K562 (cell line): ENCODE measurements at regions not wholly inside any gene's neighbourhood (a gene's known extent, or its start where the extent isn't known, plus 50 kb on each side); places are given as distances from the start of the nearest gene placed in this dataset.

Experiments
- ATAC-seq: fragments of 200-7000 bp; cut with Tn5 transposase; 3 replicates; pipeline ENCODE4 v1.9.1; 2020; ENCODE audit warnings: moderate library complexity
- BruUV-seq: library from RNA; stranded (reverse); fragments of 400-500 nt; replicated peaks from 2 replicates; lab custom pipeline; 2021; lab: Mats Ljungman, UMichigan
- CTCF ChIA-PET: fragments of 300-600 bp; formaldehyde crosslinking; extraction: SDS; loops from one replicate; lab custom pipeline; 2021; ENCODE audit warnings: low intra/inter-chr PET ratio; lab: Yijun Ruan, JAX
- POLR2A ChIA-PET: fragments of 300-600, 350-650 bp; sonication (Branson Sonifier 250); formaldehyde crosslinking; extraction: SDS; loops from one replicate; lab custom pipeline; 2021; ENCODE audit warnings: antibody characterized with exemption, inconsistent platforms; lab: Yijun Ruan, JAX
- DNase-seq, 4 experiments: peaks; one replicate each; pipeline versions ENCODE4 v3.0.0 to v3.0.0-alpha.2; 2011 to 2018; ENCODE audit warnings: low spot score in 3 of 4, mixed read lengths in 3 of 4; ENCODE audit errors: extremely low read depth in 1 of 4
- FAIRE-seq: peaks from 2 replicates; lab custom pipeline; 2011; peaks lifted over from hg19 to GRCh38; lab: Jason Lieb, UNC
- H2AFZ ChIP-seq: 2 replicates; pipeline ENCODE4 v1.6.0; 2011; ENCODE audit warnings: low read depth, low read length, control low read depth, inconsistent platforms
- H3K27ac ChIP-seq: fragments of 200-600 bp; 3 replicates; pipeline ENCODE4 v1.8.0; 2011; ENCODE audit warnings: low read depth, mild to moderate bottlenecking, control low read depth, inconsistent platforms, low read length, moderate library complexity, mixed read lengths; ENCODE audit errors: extremely low read depth
- H3K27me3 ChIP-seq, 2 experiments: fragments of 300-600 bp in 1 of 2; 2 replicates in 1 of 2; 3 replicates in 1 of 2; pipeline versions ENCODE4 v1.6.0 to v1.8.0; 2011; ENCODE audit warnings: inconsistent platforms in 2 of 2, low read length in 2 of 2, mild to moderate bottlenecking in 1 of 2, mixed read lengths in 1 of 2, moderate library complexity in 1 of 2; ENCODE audit not compliant: control insufficient read depth in 2 of 2, insufficient read depth in 2 of 2
- H3K36me3 ChIP-seq: fragments of 300-600 bp; 3 replicates; pipeline ENCODE4 v1.8.0; 2011; ENCODE audit warnings: mild to moderate bottlenecking, low read length, inconsistent platforms; ENCODE audit not compliant: control insufficient read depth, insufficient read depth
- H3K4me1 ChIP-seq, 2 experiments: fragments of 200-600 bp in 1 of 2; replicated peaks in 1 of 2; 2 replicates in 1 of 2; 3 replicates in 1 of 2; pipeline versions ENCODE4 v1.5.1 to v1.8.0; 2011; ENCODE audit warnings: inconsistent platforms in 2 of 2, low read length in 2 of 2, mild to moderate bottlenecking in 1 of 2, mixed read lengths in 1 of 2, moderate library complexity in 1 of 2; ENCODE audit not compliant: control insufficient read depth in 2 of 2, insufficient read depth in 2 of 2
- H3K4me2 ChIP-seq: 2 replicates; pipeline ENCODE4 v1.6.1; 2011; ENCODE audit warnings: low read length, control low read depth, inconsistent platforms, mixed read lengths; ENCODE audit not compliant: insufficient read depth
- H3K4me3 ChIP-seq: fragments of 200-600 bp; sonication (generic), shearing (Covaris generic); 2 replicates; pipeline ENCODE4 v1.5.1; 2016; ENCODE audit warnings: control low read depth, inconsistent platforms
- H3K79me2 ChIP-seq: fragments of 200-600 bp; 3 replicates; pipeline ENCODE4 v1.8.0; 2011; ENCODE audit warnings: low read length, inconsistent platforms; ENCODE audit not compliant: control insufficient read depth, insufficient read depth
- H3K9ac ChIP-seq, 2 experiments: 2 replicates each; pipeline versions ENCODE4 v1.6.0 to v1.6.1; 2011; ENCODE audit warnings: low read depth in 2 of 2, low read length in 2 of 2, control low read depth in 1 of 2, inconsistent platforms in 1 of 2, mild to moderate bottlenecking in 1 of 2, mixed read lengths in 1 of 2; ENCODE audit not compliant: insufficient read depth in 1 of 2
- H3K9me1 ChIP-seq: one replicate; pipeline ENCODE4 v1.6.0; 2011; ENCODE audit warnings: inconsistent platforms, mild to moderate bottlenecking, low read length, moderate library complexity; ENCODE audit not compliant: control insufficient read depth, insufficient read depth
- H3K9me3 ChIP-seq: replicated peaks from 2 replicates; pipeline ENCODE4 v1.5.1; 2011; ENCODE audit warnings: low read depth, low read length, inconsistent platforms; ENCODE audit not compliant: control insufficient read depth, insufficient read depth
- H4K20me1 ChIP-seq: replicated peaks from 2 replicates; pipeline ENCODE4 v1.6.1; 2011; ENCODE audit warnings: low read length, inconsistent platforms, mixed read lengths; ENCODE audit not compliant: control insufficient read depth, insufficient read depth
- ARNT ChIP-seq, 2 experiments: fragments of 450-650 bp; IDR thresholded peaks; 2 replicates each; pipeline ENCODE4 v1.6.1; 2016; ENCODE audit warnings: mild to moderate bottlenecking in 1 of 2
- E2F8 ChIP-seq: fragments of 450-650 bp; IDR thresholded peaks from 2 replicates; pipeline ENCODE4 v1.7.1; 2018; ENCODE audit warnings: mild to moderate bottlenecking, low read depth; ENCODE audit not compliant: partially characterized antibody
- IRF1 ChIP-seq: sonication (generic); formaldehyde crosslinking; IDR thresholded peaks from 2 replicates; pipeline ENCODE4 v1.8.0; 2022; ENCODE audit warnings: missing genetic modification reagents, mild to moderate bottlenecking, borderline replicate concordance
- PBX2 ChIP-seq, 2 experiments: IDR thresholded peaks in 1 of 2; conservative IDR thresholded peaks in 1 of 2; 2 replicates each; pipeline ENCODE4 v1.6.1; 2016; ENCODE audit warnings: low read depth in 2 of 2, mild to moderate bottlenecking in 1 of 2, missing compliant biosample characterization in 1 of 2, missing genetic modification characterization in 1 of 2, moderate library complexity in 1 of 2
- PHF20 ChIP-seq: fragments of 450-650 bp; IDR thresholded peaks from 2 replicates; pipeline ENCODE4 v1.6.1; 2018; ENCODE audit not compliant: partially characterized antibody
- POLR3A ChIP-seq: IDR thresholded peaks from 2 replicates; pipeline ENCODE4 v1.6.1; 2011; ENCODE audit warnings: borderline replicate concordance, mild to moderate bottlenecking, moderate library complexity; ENCODE audit not compliant: insufficient read length, insufficient read depth; ENCODE audit errors: extremely low read depth
- SIRT6 ChIP-seq: IDR thresholded peaks from one replicate; pipeline ENCODE4 v1.6.1; 2012; ENCODE audit warnings: low read depth, mild to moderate bottlenecking, control low read depth, inconsistent platforms, low read length, moderate library complexity
- SIX5 ChIP-seq, 2 experiments: IDR thresholded peaks; 2 replicates each; pipeline ENCODE4 v1.6.1; 2011; ENCODE audit warnings: low read length in 2 of 2, borderline replicate concordance in 1 of 2, low read depth in 1 of 2, mild to moderate bottlenecking in 1 of 2, moderate library complexity in 1 of 2; ENCODE audit not compliant: insufficient read depth in 1 of 2
- SNIP1 ChIP-seq: fragments of 450-650 bp; IDR thresholded peaks from 2 replicates; pipeline ENCODE4 v1.7.1; 2017; ENCODE audit warnings: low read depth, mild to moderate bottlenecking
- STAT5A ChIP-seq: IDR thresholded peaks from 2 replicates; pipeline ENCODE4 v1.6.1; 2012; ENCODE audit warnings: low read length, inconsistent platforms, borderline replicate concordance
- TAF1 ChIP-seq: IDR thresholded peaks from 2 replicates; pipeline ENCODE4 v1.6.1; 2011; ENCODE audit warnings: mild to moderate bottlenecking, low read length, moderate library complexity; ENCODE audit not compliant: insufficient read depth, control insufficient read depth, severe bottlenecking; ENCODE audit errors: extremely low read depth
- THRAP3 ChIP-seq: fragments of 450-650 bp; IDR thresholded peaks from 2 replicates; pipeline ENCODE4 v1.6.1; 2016; ENCODE audit warnings: mild to moderate bottlenecking, inconsistent platforms, borderline replicate concordance
- ZC3H8 ChIP-seq: fragments of 450-650 bp; IDR thresholded peaks from 2 replicates; pipeline ENCODE4 v1.6.1; 2017
- ZFP30 ChIP-seq: fragments of 250-450 bp; sonication (Bioruptor Pico); IDR thresholded peaks from 2 replicates; pipeline ENCODE4 v1.8.0; 2022; ENCODE audit warnings: moderate library complexity, mild to moderate bottlenecking, inconsistent platforms, borderline replicate concordance
- ZNF165 ChIP-seq: fragments of 250-450 bp; sonication (Bioruptor Pico); IDR thresholded peaks from 2 replicates; pipeline ENCODE4 v1.4.0; 2020; ENCODE audit warnings: borderline replicate concordance
- ZNF174 ChIP-seq: fragments of 250-450 bp; sonication (Bioruptor Pico); IDR thresholded peaks from 2 replicates; pipeline ENCODE4 v1.4.0; 2020; ENCODE audit warnings: mild to moderate bottlenecking
- ZNF23 ChIP-seq: fragments of 250-450 bp; sonication (Bioruptor Pico); IDR thresholded peaks from 2 replicates; pipeline ENCODE4 v1.4.0; 2020; ENCODE audit warnings: mild to moderate bottlenecking
- WGBS: fragments of 100-300 bp; shearing (Covaris generic); methylation state at CpG from one replicate; pipeline ENCODE4 v1.1.6; 2016; ENCODE audit warnings: low coverage, mixed read lengths; ENCODE audit not compliant: insufficient coverage; ENCODE audit errors: missing lambda C conversion rate; 5-methylcytosine and 5-hydroxymethylcytosine counted together
- in situ Hi-C: fragments of 300-500 bp; cut with MboI; formaldehyde crosslinking; loops from 4 replicates; pipeline ENCODE4 v1.15.0; 2018; ENCODE audit warnings: inconsistent platforms, mixed read lengths
- intact Hi-C: fragments of 100-400 bp; cut with micrococcal nuclease; formaldehyde crosslinking; loops from 2 replicates; pipeline ENCODE4 v1.14.2; 2022

- H2AFZ ChIP-seq: no peak overlapping the region
- in situ Hi-C loops (no loop called here), intact Hi-C loops (no loop called here)
- H3K4me3 ChIP-seq: no peak overlapping the region
- H3K36me3 ChIP-seq: no peaks in the 10 kb centered on the region
- CTCF ChIA-PET: no interaction called here
- peaks cover 0 to 30% of the 10 kb centered on the region in 2 experiments; a peak in 2 of 5 replicates for H3K27me3 ChIP-seq
- H3K27ac ChIP-seq: no peak overlapping the region
- H3K4me2 ChIP-seq: no peak overlapping the region
- no peak overlapping the region for H3K9ac ChIP-seq
- BruUV-seq: no TSS peak
- FAIRE-seq (no peak), DNase-seq (no peak), ATAC-seq (no peak)
- no peaks in the 10 kb centered on the region for H3K9me3 ChIP-seq
- H4K20me1 ChIP-seq: no peaks in the 10 kb centered on the region
- no peaks in the 10 kb centered on the region for H3K4me1 ChIP-seq
- WGBS: 2% methylated on average over 5 of the region's 6 CpGs
- no peaks in the 10 kb centered on the region for H3K9me1 ChIP-seq
- H3K79me2 ChIP-seq: no peaks in the 10 kb centered on the region
- POLR2A ChIA-PET: no interaction called here
- TF ChIP-seq SIX5 (IDR thresholded peaks at IDR 0.05; ENCODE audit: borderline replicate concordance in 1 of 2, insufficient read depth in 1 of 2, low read depth in 1 of 2, low read length in 2 of 2) (no peak), ARNT (IDR thresholded peaks at IDR 0.05) (no peak), SIRT6 (no peak), ZFP30 (CRISPR knock-in tag) (no peak), IRF1 (no peak), SNIP1 (no peak), ZNF23 (no peak), E2F8 (no peak), POLR3A (no peak), ZC3H8 (no peak), STAT5A (no peak), ZNF174 (no peak), PHF20 (no peak), ZNF165 (no peak), TAF1 (no peak), THRAP3 (no peak), PBX2 (CRISPR knock-in tag; IDR thresholded peaks at IDR 0.05; ENCODE audit: low read depth) (no peak), PBX2 (tag; conservative IDR thresholded peaks at IDR 0.05; ENCODE audit: low read depth) (no peak)
These were observed 97.1 kb downstream of the LIPG start for GRCh38 chr18:49658823-49659404.
